Loucy (cell line): ENCODE measurements at regions not wholly inside any gene's neighbourhood (a gene's known extent, or its start where the extent isn't known, plus 50 kb on each side); places are given as distances from the start of the nearest gene placed in this dataset.

ENCODE experiments used
- EZH2phosphoT487 ChIP-seq: fragments of 200-600 bp; IDR thresholded peaks from 2 replicates; pipeline ENCODE4 v1.6.1; 2018; ENCODE audit warnings: antibody characterized with exemption, mild to moderate bottlenecking, moderate library complexity, borderline replicate concordance
- TF ChIP-seq, protein P1 (sequence below): fragments of 200-600 bp; sonication (generic); conservative IDR thresholded peaks from 2 replicates; pipeline ENCODE4 v1.5.1; 2014; ENCODE audit warnings: mild to moderate bottlenecking, antibody characterized with exemption, low read length

DNA sequence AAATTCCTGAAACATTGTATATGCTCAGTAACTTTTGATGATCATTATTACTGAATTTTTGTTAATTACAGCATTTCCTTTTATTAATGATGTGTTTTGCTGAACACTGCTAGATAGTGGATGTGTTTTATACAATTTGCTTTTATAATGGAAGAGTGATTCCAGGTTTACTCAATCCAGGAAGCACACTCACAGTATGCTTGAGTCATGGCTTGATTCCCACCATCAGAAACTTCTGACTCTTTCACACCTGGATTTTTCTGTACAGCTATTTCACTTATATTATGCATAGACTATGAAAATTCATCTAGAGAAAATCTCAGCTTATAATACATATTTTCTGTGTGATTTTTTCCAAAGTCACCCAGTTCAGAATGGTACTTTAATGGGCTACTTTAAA lies 1040.9 kb downstream of the GRM8 start:
- TF ChIP-seq, protein P1, sequence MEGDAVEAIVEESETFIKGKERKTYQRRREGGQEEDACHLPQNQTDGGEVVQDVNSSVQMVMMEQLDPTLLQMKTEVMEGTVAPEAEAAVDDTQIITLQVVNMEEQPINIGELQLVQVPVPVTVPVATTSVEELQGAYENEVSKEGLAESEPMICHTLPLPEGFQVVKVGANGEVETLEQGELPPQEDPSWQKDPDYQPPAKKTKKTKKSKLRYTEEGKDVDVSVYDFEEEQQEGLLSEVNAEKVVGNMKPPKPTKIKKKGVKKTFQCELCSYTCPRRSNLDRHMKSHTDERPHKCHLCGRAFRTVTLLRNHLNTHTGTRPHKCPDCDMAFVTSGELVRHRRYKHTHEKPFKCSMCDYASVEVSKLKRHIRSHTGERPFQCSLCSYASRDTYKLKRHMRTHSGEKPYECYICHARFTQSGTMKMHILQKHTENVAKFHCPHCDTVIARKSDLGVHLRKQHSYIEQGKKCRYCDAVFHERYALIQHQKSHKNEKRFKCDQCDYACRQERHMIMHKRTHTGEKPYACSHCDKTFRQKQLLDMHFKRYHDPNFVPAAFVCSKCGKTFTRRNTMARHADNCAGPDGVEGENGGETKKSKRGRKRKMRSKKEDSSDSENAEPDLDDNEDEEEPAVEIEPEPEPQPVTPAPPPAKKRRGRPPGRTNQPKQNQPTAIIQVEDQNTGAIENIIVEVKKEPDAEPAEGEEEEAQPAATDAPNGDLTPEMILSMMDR: no peak
- TF ChIP-seq EZH2phosphoT487: no peak
